ENCODE measurements at regions not wholly inside any gene's neighbourhood (a gene's known extent, or its start where the extent isn't known, plus 50 kb on each side); places are given as distances from the start of the nearest gene placed in this dataset.

- Histone ChIP-seq H3K79me2 (ENCODE audit: control insufficient read depth, low read length) (no peaks in the 10 kb centered on the region), H4K20me1 (ENCODE audit: control insufficient read depth, insufficient read depth, low read depth, low read length) (no peaks in the 10 kb centered on the region), H3K27me3 (ENCODE audit: control insufficient read depth, low read length) (no peaks in the 10 kb centered on the region), H3K27ac (ENCODE audit: low read depth, low read length) (no peak overlapping the region), H3F3A (ENCODE audit: control insufficient read depth, insufficient read depth) (no peaks in the 10 kb centered on the region), H3K4me2 (ENCODE audit: low read length) (no peak overlapping the region), H3K9me2 (replicated peaks; ENCODE audit: control insufficient read depth, low read length) (no peaks in the 10 kb centered on the region), H3K4me3 (ENCODE audit: low read length) (no peak overlapping the region), H3K9me3 (ENCODE audit: control insufficient read depth, insufficient read depth, low read length) (no peaks in the 10 kb centered on the region; the same call in 1 of the 2 replicates), H3K4me1 (ENCODE audit: control insufficient read depth, low read length) (no peaks in the 10 kb centered on the region), H3K36me3 (ENCODE audit: control insufficient read depth, low read length) (no peaks in the 10 kb centered on the region)
- TF ChIP-seq CTCF (IDR thresholded peaks at IDR 0.05; ENCODE audit: low read depth, low read length, poor library complexity, severe bottlenecking) (no peak), EZH2phosphoT487 (IDR thresholded peaks at IDR 0.05; ENCODE audit: borderline replicate concordance, low read length) (no peak)
These were observed 69.8 kb upstream of the SLIT2 start for GRCh38 chr4:20181926-20182325.

- no peaks in the 10 kb centered on the region for H3F3A ChIP-seq (ENCODE audit: control insufficient read depth, insufficient read depth)
These were observed 71.2 kb upstream of the SLIT2 start for GRCh38 chr4:20180509-20180908.

GRCh38 chr4:20178902-20179576 lies 72.7 kb upstream of the SLIT2 start:
- H4K20me1 ChIP-seq (ENCODE audit: control insufficient read depth, insufficient read depth, low read depth, low read length): no peaks in the 10 kb centered on the region
- H3K27me3 ChIP-seq (ENCODE audit: control insufficient read depth, low read length): no peaks in the 10 kb centered on the region
- no peak overlapping the region for H3K27ac ChIP-seq (ENCODE audit: low read depth, low read length)
- no peak overlapping the region for H3K4me3 ChIP-seq (ENCODE audit: low read length)
- no peaks in the 10 kb centered on the region for H3K36me3 ChIP-seq (ENCODE audit: control insufficient read depth, low read length)
- no peaks in the 10 kb centered on the region for H3K9me2 ChIP-seq (replicated peaks; ENCODE audit: control insufficient read depth, low read length)
- H3F3A ChIP-seq (ENCODE audit: control insufficient read depth, insufficient read depth): no peaks in the 10 kb centered on the region
- H3K9me3 ChIP-seq (ENCODE audit: control insufficient read depth, insufficient read depth, low read length): no peaks in the 10 kb centered on the region; the same call in 1 of the 2 replicates
- TF ChIP-seq EZH2phosphoT487 (IDR thresholded peaks at IDR 0.05; ENCODE audit: borderline replicate concordance, low read length): no peak
- TF ChIP-seq CTCF (IDR thresholded peaks at IDR 0.05; ENCODE audit: low read depth, low read length, poor library complexity, severe bottlenecking): no peak
- H3K79me2 ChIP-seq (ENCODE audit: control insufficient read depth, low read length): no peaks in the 10 kb centered on the region
- H3K4me1 ChIP-seq (ENCODE audit: control insufficient read depth, low read length): no peaks in the 10 kb centered on the region
- no peak overlapping the region for H3K4me2 ChIP-seq (ENCODE audit: low read length)

More at GRCh38 chr4:20180509-20180908, 71.2 kb upstream of the SLIT2 start:
- no peak overlapping the region for H3K4me2 ChIP-seq (ENCODE audit: low read length)
- TF ChIP-seq CTCF (IDR thresholded peaks at IDR 0.05; ENCODE audit: low read depth, low read length, poor library complexity, severe bottlenecking) (no peak), EZH2phosphoT487 (IDR thresholded peaks at IDR 0.05; ENCODE audit: borderline replicate concordance, low read length) (no peak)
- no peak overlapping the region for H3K4me3 ChIP-seq (ENCODE audit: low read length)
- no peak overlapping the region for H3K27ac ChIP-seq (ENCODE audit: low read depth, low read length)
- no peaks in the 10 kb centered on the region for H3K9me2 ChIP-seq (replicated peaks; ENCODE audit: control insufficient read depth, low read length)
- no peaks in the 10 kb centered on the region; the same call in 1 of the 2 replicates for H3K9me3 ChIP-seq (ENCODE audit: control insufficient read depth, insufficient read depth, low read length)
- no peaks in the 10 kb centered on the region for H4K20me1 ChIP-seq (ENCODE audit: control insufficient read depth, insufficient read depth, low read depth, low read length)
- no peaks in the 10 kb centered on the region for H3K36me3 ChIP-seq (ENCODE audit: control insufficient read depth, low read length)
- H3K27me3 ChIP-seq (ENCODE audit: control insufficient read depth, low read length): no peaks in the 10 kb centered on the region
- no peaks in the 10 kb centered on the region for H3K4me1 ChIP-seq (ENCODE audit: control insufficient read depth, low read length)
- no peaks in the 10 kb centered on the region for H3K79me2 ChIP-seq (ENCODE audit: control insufficient read depth, low read length)

All from DOHH2 (cell line).